AG08395 (cell line): ENCODE measurements at regions not wholly inside any gene's neighbourhood (a gene's known extent, or its start where the extent isn't known, plus 50 kb on each side); places are given as distances from the start of the nearest gene placed in this dataset.

ENCODE experiments used
- DNase-seq: peaks from one replicate; pipeline ENCODE4 v3.0.0; 2012; ENCODE audit warnings: mixed read lengths, low spot score

- DNase-seq: no peak
Measured at GRCh38 chr2:19809206-19809605, 92.6 kb downstream of the TTC32 start.

GRCh38 chr2:19807866-19808265 lies 93.9 kb downstream of the TTC32 start:
- no peak for DNase-seq

- DNase-seq: no peak
Measured at GRCh38 chr2:19807346-19807745, 94.4 kb downstream of the TTC32 start.

- DNase-seq: no peak
Measured at GRCh38 chr2:19806591-19806990, 95.2 kb downstream of the TTC32 start.

- no peak for DNase-seq
Measured at GRCh38 chr2:19806131-19806530, 95.7 kb downstream of the TTC32 start.

- no peak for DNase-seq
Measured at GRCh38 chr2:19805266-19805665, 96.5 kb downstream of the TTC32 start.

GRCh38 chr2:19804639-19805260 lies 97.0 kb downstream of the TTC32 start:
- DNase-seq: no peak

- no peak for DNase-seq
Measured at GRCh38 chr2:19802086-19802841, 99.5 kb downstream of the TTC32 start.

- peak; percentile 96 for DNase-seq
Measured at GRCh38 chr2:19801367-19802080, 100.3 kb downstream of the TTC32 start.

- DNase-seq: no peak
Measured at GRCh38 chr2:19800796-19801195, 101.0 kb downstream of the TTC32 start.

GRCh38 chr2:19799881-19800780 lies 101.7 kb downstream of the TTC32 start:
- DNase-seq: no peak

GRCh38 chr2:19797871-19798270 lies 103.9 kb downstream of the TTC32 start:
- DNase-seq: no peak

GRCh38 chr2:19797243-19797810 lies 104.5 kb downstream of the TTC32 start:
- no peak for DNase-seq

- DNase-seq: peak; percentile 93
Measured at GRCh38 chr2:19796035-19796695, 105.6 kb downstream of the TTC32 start.

- no peak for DNase-seq
Measured at GRCh38 chr2:19793132-19793750, 108.5 kb downstream of the TTC32 start.

GRCh38 chr2:19790291-19790690 lies 111.5 kb downstream of the TTC32 start:
- DNase-seq: no peak

- DNase-seq: no peak
Measured at GRCh38 chr2:19787134-19787533, 114.6 kb downstream of the TTC32 start.

GRCh38 chr2:19786408-19787058 lies 115.2 kb downstream of the TTC32 start:
- DNase-seq: peak; percentile 73

- DNase-seq: no peak
Measured at GRCh38 chr2:19785867-19786266, 115.9 kb downstream of the TTC32 start.

- DNase-seq: no peak
Measured at GRCh38 chr2:19785447-19785846, 116.3 kb downstream of the TTC32 start.
